Glomerular visceral epithelial cell (primary cell): ENCODE measurements at regions not wholly inside any gene's neighbourhood (a gene's known extent, or its start where the extent isn't known, plus 50 kb on each side); places are given as distances from the start of the nearest gene placed in this dataset.
"Not testable (repeated sequence)": the region's sequence is repeated elsewhere in the genome, so short reads cannot be mapped to it uniquely, and the experiment has no call there.

ENCODE experiments used
- DNase-seq: peaks from one replicate; pipeline ENCODE4 v3.0.0-alpha.2; 2016; ENCODE audit errors: extremely low spot score

DNA sequence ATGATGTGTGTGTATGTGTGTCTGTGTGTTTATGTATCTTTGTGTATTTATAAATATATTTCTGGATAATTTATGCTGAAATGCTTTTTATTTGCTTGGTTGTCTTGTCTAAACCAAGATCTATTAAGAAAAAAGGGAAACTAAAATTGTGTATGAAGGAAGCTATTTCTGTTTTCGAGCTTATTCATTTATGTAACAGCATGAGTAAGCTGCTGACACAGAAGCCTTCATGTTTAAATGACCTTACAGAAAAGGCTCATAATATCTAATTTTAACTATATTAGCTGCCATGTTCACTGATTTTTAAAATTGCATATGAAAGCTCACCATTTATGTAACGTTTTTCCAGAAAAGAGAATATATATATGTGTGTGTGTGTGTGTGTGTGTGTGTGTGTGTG lies 392.8 kb downstream of the PTH2R start:
- no peak for DNase-seq

DNA sequence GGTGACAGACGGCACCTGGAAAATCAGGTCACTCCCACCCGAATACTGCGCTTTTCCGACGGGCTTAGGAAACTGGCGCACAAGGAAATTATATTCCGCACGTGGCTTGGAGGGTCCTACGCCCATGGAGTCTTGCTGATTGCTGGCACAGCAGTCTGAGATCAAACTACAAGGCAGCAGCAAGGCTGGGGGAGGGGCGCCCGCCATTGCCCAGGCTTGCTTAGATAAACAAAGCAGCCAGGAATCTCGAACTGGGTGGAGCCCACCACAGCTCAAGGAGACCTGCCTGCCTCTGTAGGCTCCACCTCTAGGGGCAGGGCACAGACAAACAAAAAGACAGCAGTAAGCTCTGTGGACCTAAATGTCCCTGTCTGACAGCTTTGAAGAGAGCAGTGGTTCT lies 394.3 kb downstream of the PTH2R start:
- not testable (repeated sequence) for DNase-seq

DNA sequence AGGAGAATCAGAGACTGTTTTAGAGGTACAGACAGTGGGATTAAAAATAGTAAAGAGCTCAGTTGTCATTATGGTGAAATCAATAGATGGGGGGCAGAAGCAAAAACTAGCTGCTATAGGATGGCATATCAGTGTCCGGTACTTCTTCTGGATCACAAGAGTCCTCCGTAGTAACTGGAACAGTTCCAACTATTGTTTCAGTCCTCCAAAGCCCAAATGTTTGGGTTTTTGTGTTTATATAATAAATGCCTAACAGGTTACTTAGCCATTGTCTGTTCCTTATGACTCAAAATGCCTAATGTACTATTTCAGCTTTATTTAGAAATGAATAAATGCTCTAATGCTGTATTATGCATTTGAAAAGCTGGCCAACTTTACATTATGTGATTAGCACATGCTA lies 401.2 kb downstream of the PTH2R start:
- no peak for DNase-seq

DNA sequence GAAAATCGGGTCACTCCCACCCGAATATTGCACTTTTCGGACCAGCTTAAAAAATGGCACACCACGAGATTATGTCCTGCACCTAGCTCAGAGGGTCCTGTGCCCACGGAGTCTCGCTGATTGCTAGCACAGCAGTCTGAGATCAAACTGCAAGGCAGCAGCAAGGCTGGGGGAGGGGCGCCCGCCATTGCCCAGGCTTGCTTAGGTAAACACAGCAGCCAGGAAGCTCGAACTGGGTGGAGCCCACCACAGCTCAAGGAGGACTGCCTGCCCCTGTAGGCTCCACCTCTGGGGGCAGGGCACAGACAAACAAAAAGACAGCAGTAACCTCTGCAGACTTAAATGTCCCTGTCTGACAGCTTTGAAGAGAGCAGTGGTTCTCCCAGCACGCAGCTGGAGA lies 405.3 kb downstream of the PTH2R start:
- not testable (repeated sequence) for DNase-seq

GRCh38 chr2:208819190-208819589 lies 412.6 kb downstream of the PTH2R start:
- DNase-seq: no peak

GRCh38 chr2:208820014-208820688 lies 413.6 kb downstream of the PTH2R start:
- peak; percentile 8 for DNase-seq

DNA sequence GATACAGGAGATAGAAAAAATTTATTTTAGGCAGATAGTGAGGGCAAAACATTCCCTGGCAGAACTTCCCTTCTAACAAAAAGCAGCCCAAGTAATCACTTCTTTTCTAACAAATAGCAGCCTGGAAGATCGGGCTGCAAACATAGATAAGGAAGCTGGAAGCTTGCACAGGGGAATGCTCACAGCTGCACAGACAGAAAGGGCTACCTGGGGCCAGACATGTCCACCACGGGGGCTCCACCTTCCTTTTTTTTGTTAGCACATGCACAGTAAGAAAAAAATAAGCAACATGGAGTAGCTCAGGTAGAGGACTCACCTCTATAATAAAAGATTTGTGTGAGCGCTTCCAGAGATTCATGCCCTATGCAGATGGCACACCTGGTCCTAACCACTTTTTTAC lies 420.5 kb downstream of the PTH2R start:
- no peak for DNase-seq

DNA sequence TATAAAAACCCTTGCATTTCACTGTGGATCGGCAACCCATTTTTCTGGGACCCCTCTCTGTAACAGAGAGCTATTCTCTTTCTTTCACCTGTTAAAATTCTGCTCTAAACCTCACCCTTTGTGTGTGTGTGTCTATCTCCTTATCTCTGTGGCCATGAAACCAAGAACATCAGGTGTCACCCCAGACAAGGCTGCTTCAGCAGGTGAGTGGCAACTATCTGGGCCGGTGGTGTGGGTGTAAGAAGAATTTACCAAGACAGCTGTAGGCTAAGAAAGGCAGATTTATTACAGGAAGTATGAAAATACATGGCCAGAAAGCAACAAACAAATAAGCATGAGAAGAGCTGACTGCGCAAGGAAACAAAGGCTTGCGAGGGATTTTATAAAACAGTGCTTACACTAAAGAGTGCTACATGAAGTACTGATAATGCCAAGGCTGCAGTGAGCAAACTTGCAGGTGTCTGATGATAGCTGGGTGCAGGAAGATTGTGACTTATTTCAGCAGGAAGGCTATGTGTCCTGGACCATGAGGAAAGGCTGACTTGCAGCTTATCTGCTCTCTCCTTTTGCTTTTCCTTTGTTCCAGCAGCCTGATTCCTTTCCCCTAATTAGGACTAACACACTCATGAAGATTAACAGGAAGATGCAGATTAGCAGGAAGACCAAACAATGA lies 421.1 kb downstream of the PTH2R start:
- no peak for DNase-seq

- DNase-seq: no peak
These were observed 423.6 kb downstream of the PTH2R start for GRCh38 chr2:208830203-208830602.

DNA sequence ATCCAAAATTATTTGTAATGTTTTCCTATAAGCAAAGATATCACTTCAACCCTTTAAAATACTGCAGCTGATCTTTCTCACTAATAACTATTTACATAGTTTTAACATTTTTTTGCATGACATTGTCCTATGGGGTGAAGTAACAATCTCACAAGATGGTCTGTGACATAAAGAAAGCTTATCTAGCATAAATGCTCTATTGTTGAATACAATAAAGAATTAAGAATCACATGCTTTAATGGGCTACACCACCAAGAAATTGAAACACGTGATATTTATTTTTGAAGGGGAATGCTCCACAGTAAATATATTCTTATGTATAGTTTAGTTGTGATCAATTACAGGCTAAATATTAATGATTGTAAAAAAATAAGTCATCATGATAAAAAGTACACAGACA lies 441.1 kb downstream of the PTH2R start:
- DNase-seq: no peak

- DNase-seq: no peak
These were observed 448.1 kb downstream of the PTH2R start for GRCh38 chr2:208854717-208855116.

GRCh38 chr2:208867374-208867773 lies 460.8 kb downstream of the PTH2R start:
- no peak for DNase-seq

- DNase-seq: no peak
These were observed 466.0 kb downstream of the PTH2R start for GRCh38 chr2:208872591-208872990.

GRCh38 chr2:208879666-208880065 lies 473.1 kb downstream of the PTH2R start:
- no peak for DNase-seq

GRCh38 chr2:208880171-208880570 lies 473.6 kb downstream of the PTH2R start:
- no peak for DNase-seq

GRCh38 chr2:208890486-208890885 lies 483.9 kb downstream of the PTH2R start:
- no peak for DNase-seq

GRCh38 chr2:208892203-208892602 lies 485.6 kb downstream of the PTH2R start:
- DNase-seq: no peak

GRCh38 chr2:208906330-208906729 lies 499.7 kb downstream of the PTH2R start:
- no peak for DNase-seq

GRCh38 chr2:208915401-208915800 lies 508.4 kb upstream of the MAP2 start:
- DNase-seq: no peak

GRCh38 chr2:208916881-208917280 lies 507.0 kb upstream of the MAP2 start:
- no peak for DNase-seq

DNA sequence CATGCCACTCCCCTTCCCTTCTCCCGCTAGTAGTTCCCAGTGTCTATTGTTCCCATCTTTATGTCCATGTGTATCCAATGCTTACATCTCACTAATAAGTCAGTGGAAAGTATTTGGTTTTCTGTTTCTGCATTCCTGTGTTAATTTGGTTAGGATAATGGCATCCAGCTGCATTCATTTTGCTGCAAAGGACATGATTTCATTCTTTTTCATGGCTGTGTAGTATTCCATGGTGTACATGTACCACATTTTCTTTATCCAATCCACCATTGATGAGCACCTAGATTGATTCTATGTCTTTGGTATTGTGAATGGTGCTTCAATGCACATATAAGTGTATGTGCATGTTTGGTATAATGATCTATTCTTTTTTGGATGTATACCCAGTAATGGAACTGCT lies 502.5 kb upstream of the MAP2 start:
- not testable (repeated sequence) for DNase-seq

DNA sequence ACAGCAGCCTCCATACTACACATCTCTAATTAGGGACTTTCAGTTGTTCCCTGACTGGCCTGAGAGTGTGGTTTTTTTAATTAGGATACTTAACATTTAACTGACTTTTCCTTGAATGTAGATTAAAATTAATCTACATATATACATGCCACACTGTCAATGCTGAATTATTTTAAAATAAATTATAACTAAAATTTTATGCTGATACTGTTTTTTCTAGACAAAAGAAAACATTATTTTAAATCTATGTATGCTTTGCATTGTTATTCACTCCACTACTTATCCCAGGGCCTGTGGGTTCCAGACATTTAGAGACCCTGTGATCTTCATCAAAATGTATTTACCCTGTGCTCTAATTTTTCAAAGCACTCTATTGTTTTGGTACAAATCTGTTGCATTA lies 496.0 kb upstream of the MAP2 start:
- DNase-seq: no peak

- no peak for DNase-seq
These were observed 494.5 kb upstream of the MAP2 start for GRCh38 chr2:208929139-208929864.
